NCI-H1105 (cell line): ENCODE measurements at regions not wholly inside any gene's neighbourhood (a gene's known extent, or its start where the extent isn't known, plus 50 kb on each side); places are given as distances from the start of the nearest gene placed in this dataset.
"Not testable (repeated sequence)": the region's sequence is repeated elsewhere in the genome, so short reads cannot be mapped to it uniquely, and the experiment has no call there.

ENCODE experiments used
- DNase-seq: peaks from one replicate; lab custom pipeline; 2025; lab: John Stamatoyannopoulos, UW

GRCh38 chr1:73056826-73057225 lies 774.5 kb upstream of the NEGR1 start:
- DNase-seq: no peak

DNA sequence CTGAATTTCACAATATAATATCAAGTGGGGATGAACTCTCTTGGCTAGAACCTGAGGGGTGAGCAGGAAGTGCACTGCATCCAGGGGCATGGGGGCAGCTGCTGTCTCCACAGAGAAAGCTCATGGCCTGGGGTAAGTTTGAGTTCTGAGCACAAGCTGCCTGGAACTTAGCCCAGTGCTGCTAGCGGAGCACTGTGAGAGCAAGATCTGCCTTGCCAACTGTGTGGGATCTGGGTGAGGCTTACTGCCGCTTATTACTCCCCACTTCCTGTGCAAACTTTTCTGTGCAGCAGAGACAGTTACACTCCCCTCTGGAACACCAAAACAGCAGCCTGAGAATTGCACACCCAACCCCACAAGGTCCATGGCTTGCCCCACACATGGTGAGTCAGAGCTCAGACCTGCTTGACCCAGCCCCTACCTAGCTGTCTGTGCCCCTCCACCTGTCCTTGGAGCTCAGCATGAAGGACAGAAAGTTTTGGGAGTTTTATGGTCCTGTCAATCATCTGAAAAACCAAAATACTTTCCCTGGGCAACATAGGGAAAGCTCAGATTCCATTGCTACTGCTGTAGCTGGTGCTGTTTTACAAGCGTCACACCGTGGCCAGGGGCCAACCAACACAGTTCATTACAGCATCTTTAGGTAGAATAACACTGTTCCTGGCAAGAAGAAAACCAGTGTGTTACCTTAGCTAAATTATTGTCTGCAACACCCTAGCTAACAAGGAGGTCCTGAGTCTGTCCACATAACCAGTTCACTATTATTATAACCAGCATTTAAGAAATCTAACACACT lies 762.1 kb upstream of the NEGR1 start:
- DNase-seq: no peak

DNA sequence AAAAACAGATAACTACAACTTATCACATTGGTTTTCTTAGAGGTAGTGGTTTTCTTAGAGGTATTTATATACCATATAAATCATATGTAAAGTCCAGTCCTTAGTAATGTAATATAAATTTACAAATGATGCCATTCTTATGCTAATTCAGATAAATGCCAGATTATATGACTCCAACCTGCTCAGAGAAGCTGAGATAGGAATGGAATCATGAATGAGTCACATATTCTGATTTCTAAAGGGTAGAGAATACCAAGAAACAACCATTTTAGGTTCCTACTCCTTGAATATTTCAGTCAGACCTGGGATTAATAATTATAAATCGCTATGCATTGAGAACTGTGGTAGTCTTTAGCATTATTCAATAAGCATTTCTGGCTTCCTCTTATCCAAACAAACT lies 760.1 kb upstream of the NEGR1 start:
- no peak for DNase-seq

DNA sequence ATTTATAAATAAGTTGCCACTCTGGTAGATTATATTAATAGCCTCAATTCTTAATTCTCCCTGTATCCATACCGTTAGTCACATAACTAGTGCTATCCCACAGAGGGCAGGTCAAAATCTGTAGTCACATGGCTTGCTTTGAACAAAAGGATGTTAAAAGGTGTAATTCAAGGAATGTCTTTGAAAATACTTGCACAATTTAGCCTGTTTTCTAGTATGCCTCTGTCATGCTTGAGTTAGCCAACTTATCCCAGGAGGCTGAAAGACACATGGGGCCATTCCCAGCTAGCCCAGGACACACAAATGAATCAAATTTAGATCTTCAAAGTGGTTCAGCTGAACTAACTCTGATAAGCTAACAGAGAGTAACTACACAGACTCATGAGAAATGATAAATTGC lies 758.5 kb upstream of the NEGR1 start:
- DNase-seq: no peak

DNA sequence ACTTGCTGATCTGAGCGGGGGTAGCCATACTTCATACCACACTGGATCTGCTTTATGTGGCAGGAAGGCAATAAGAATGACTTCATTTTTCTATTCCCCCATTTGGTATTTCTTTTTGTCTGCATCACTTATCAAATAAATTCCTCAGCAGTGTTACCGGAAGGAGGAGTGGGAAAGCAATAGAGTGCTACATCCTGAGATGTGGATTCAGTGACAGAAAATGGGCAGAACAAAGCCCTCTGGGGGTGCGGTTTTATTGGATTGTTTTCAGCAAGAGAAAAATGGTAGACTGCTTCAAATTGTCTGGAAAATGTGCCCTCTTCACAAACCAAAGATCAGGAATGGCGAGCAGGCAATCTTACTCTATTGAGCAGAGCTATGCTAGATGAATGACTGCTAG lies 751.9 kb upstream of the NEGR1 start:
- no peak for DNase-seq

DNA sequence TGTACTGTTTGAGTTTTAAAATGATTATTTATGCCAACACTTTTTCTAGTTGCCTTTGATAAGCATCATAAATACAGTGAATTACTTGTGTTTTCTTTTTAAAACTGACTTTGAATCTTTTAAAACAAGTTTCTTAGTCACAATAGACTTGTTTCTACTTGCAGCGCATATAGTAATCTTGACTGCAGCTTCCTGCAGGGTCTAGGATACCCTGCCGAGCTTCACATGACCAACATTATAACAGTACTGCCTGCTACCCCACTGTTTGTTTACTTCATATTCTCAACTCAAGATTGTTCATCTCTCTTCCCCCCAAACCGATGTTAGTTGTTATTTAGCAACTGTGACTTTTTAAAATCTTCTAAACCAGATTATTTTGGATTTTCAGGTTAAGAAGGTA lies 751.3 kb upstream of the NEGR1 start:
- no peak for DNase-seq

GRCh38 chr1:73029571-73029970 lies 747.2 kb upstream of the NEGR1 start:
- no peak for DNase-seq

- no peak for DNase-seq
These were observed 743.8 kb upstream of the NEGR1 start for GRCh38 chr1:73026114-73026513.

DNA sequence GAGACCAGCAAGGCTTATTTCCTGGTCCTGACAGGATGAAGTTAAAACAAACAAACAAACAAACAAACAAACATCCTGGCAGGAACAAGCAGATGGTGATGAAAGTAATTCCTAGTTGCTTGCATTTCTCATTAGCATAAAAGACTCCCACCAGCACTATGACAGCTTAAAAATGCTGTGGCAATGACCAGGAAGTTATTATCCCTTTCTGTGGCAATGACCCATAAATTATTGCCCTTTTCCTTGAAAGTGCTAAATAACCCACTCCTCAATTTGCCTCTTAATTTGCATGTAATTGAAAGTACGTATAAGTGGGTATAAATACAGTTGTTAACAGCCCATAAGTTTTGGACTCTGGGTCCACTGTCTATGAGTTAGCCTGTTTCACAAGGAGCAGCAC lies 727.6 kb upstream of the NEGR1 start:
- no peak for DNase-seq

DNA sequence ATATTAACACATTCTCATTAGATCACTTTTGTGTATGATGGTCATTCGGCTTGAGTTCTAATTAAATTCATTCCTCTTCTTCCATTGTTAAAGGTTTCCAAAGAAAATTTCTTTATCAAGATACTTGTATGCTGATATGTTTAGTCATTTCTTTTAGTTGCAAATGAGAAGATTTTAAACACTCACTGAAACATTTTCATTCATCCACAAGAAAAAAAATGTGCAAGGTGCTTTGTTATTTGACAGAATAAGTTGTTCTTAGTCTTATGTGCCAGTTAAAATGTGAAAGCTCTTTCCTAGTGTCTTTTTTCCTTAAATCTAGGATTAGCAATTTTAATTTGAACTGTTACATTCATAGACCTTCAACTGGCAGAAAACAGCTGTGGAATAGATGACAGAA lies 727.0 kb upstream of the NEGR1 start:
- DNase-seq: no peak

DNA sequence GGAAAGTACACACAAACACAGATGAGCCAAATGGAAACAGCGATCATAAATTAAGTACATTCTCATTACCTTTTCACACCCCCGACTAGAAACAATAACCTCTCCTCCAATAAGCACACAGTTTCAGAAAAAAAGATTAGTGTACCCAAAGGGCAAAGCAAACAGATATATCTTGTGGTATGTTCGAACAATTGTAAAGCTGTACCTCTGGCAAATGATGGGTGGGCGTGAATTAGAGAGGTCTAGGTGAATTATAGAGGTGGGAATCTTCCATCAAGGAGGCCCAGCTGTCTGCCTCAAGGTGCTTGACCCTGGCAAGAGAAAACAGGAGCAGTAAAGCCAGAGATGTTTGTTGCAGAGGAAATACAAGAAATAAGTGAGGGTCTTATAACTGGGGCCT lies 715.3 kb upstream of the NEGR1 start:
- DNase-seq: no peak

- DNase-seq: no peak
These were observed 714.7 kb upstream of the NEGR1 start for GRCh38 chr1:72997041-72997440.

DNA sequence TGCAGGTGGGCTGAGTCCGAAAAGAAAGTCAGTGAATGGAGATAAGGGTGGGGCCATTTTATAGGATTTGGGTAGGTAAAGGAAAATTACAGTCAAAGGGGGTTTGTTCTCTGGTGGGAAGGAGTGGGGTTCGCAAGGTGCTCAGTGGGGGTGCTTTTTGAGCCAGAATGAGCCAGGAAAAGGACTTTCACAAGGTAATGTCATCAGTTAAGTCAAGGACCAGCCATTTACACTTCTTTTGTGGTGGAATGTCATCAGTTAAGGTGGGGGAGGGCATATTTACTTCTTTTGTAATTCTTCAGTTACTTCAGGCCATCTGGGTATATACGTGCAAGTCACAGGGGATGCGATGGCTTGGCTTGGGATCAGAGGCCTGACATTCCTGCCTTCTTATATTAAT lies 705.5 kb upstream of the NEGR1 start:
- DNase-seq: not testable (repeated sequence)

DNA sequence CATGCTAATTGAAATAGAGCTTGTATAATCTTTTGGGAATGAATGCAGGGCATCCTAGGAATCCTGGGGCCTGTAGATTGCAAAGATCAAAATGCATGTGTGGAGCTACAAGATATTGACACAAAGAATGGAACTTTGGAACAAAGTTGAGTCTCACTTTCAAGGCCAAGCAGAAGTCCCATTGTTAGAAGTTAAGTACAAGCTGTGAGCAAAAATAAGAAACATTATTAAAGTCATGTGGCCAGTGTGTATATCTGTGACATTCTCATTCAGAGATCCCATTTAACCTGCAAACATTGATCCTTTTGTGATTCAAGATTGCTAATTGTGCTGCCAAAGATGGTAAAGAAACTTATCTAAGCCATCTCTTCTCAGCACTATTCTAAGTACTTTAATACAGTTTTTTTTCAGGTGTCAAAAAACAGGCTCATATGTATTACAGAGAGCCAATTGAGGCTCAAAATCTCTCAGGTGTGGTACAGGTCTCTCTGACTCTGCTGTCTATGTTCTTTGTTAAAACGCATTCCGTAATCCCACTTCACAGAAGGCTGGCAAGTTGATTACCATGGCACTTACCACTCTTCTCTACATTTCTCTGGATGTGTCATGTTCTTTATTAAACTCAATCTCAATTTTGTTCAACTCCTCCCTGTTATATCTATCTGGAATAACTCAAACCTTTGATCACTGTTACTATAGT lies 704.4 kb upstream of the NEGR1 start:
- DNase-seq: no peak

- DNase-seq: not testable (repeated sequence)
These were observed 702.7 kb upstream of the NEGR1 start for GRCh38 chr1:72985024-72985423.

DNA sequence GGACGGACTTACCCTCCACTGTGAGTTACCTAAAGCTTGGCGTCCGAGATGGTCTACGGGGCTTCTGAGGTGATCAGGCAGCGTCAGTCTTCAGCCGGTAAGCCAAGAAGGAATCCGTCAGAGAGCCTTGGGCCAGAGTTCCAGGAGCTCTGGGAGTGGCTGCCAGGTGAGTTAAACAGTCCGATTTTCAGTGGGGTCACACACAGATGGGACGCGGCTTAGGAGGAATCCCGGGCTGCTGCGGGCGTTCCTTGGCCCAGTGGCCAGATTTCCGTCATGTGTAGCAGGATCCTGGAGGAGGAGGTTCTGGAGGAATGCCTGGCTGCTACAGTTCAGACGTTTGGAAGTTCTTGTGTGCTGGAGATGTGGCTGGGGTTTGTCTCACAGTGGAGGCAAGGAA lies 700.7 kb upstream of the NEGR1 start:
- not testable (repeated sequence) for DNase-seq

GRCh38 chr1:72969461-72969860 lies 687.1 kb upstream of the NEGR1 start:
- DNase-seq: no peak

- DNase-seq: no peak
These were observed 672.6 kb upstream of the NEGR1 start for GRCh38 chr1:72954943-72955342.

DNA sequence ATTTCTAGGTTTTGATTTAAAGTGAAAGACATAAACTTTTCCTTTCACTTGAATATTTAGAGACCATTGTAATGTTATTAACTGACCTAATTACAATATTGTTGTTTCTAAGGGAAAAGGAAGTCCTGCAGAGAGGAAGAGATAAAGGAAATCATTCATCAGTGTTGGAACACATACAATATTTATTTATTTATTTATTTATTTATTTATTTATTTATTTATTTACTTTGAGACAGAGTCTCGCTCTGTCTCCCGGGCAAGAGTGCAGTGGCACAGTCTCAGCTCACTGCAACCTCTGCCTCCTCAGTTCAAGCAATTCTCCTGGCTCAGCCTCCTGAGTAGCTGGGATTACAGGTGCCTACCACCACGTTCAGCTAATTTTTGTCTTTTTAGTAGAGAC lies 668.6 kb upstream of the NEGR1 start:
- not testable (repeated sequence) for DNase-seq

GRCh38 chr1:72946903-72947499 lies 664.7 kb upstream of the NEGR1 start:
- no peak for DNase-seq

DNA sequence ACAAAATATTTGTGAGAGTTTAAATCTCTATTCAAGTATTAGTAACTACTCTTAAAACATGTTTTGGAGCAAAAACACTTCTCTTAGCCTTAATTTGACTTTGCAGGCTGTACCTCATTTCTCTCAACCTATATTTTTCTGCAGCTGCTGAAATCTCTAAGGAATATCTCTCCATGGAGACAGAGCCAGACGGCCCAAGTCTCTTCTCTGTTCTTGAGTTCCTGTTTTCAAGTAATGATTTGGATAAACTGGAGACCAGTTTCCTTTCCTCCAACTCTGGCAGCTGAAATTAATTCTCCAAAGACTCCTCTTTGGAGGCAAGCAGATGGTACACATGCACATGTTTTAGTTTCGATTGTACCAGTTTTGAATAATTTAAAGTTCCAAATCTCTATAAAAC lies 659.7 kb upstream of the NEGR1 start:
- DNase-seq: no peak

GRCh38 chr1:72938408-72938807 lies 656.1 kb upstream of the NEGR1 start:
- no peak for DNase-seq

- no peak for DNase-seq
These were observed 655.6 kb upstream of the NEGR1 start for GRCh38 chr1:72937905-72938304.
